Stimulated activated CD8-positive, alpha-beta memory T cell treated with anti-CD3 and anti-CD28 coated beads, Interleukin-7, amount 100 ng/mL, for 48 hours (primary cell): ENCODE measurements at regions not wholly inside any gene's neighbourhood (a gene's known extent, or its start where the extent isn't known, plus 50 kb on each side); places are given as distances from the start of the nearest gene placed in this dataset.
A peak's percentile ranks its signal among the peaks of the same experiment; 100 is the strongest.
"Not testable (repeated sequence)": the region's sequence is repeated elsewhere in the genome, so short reads cannot be mapped to it uniquely, and the experiment has no call there.

Experiments used
- DNase-seq, 2 donors: peaks; one replicate each; pipeline ENCODE4 v3.0.0-alpha.2; 2020; ENCODE audit warnings: low read depth in 1 of 2; ENCODE audit errors: extremely low read depth in 1 of 2

GRCh38 chr15:31178705-31179104 lies 77.2 kb upstream of the TRPM1 start:
- DNase-seq: no peak

GRCh38 chr15:31179693-31180092 lies 78.2 kb upstream of the TRPM1 start:
- DNase-seq: no peak

- DNase-seq: no peak
Measured at GRCh38 chr15:31193291-31193690, 91.8 kb upstream of the TRPM1 start.

- no peak for DNase-seq
Measured at GRCh38 chr15:31195871-31196270, 94.3 kb upstream of the TRPM1 start.

GRCh38 chr15:31197497-31198414 lies 96.2 kb upstream of the TRPM1 start:
- peak in 1 of 2 donors; percentile 25 for DNase-seq

GRCh38 chr15:31200735-31201151 lies 99.2 kb upstream of the TRPM1 start:
- DNase-seq: peak in 1 of 2 donors; percentile 32

GRCh38 chr15:31202953-31203352 lies 101.4 kb upstream of the TRPM1 start:
- no peak for DNase-seq

GRCh38 chr15:31203999-31204398 lies 102.5 kb upstream of the TRPM1 start:
- no peak for DNase-seq

- DNase-seq: no peak
Measured at GRCh38 chr15:31206386-31207181, 105.1 kb upstream of the TRPM1 start.

- DNase-seq: no peak
Measured at GRCh38 chr15:31207246-31207645, 105.7 kb upstream of the TRPM1 start.

GRCh38 chr15:31207861-31208260 lies 106.3 kb upstream of the TRPM1 start:
- not testable (repeated sequence) for DNase-seq

GRCh38 chr15:31208817-31209216 lies 107.3 kb upstream of the TRPM1 start:
- DNase-seq: no peak

- no peak for DNase-seq
Measured at GRCh38 chr15:31211353-31211752, 109.8 kb upstream of the TRPM1 start.

- DNase-seq: no peak
Measured at GRCh38 chr15:31212326-31213080, 111.0 kb upstream of the TRPM1 start.

GRCh38 chr15:31214158-31214863 lies 112.3 kb upstream of the KLF13 start:
- DNase-seq: no peak

- DNase-seq: no peak
Measured at GRCh38 chr15:31214864-31215489, 111.7 kb upstream of the KLF13 start.

GRCh38 chr15:31215490-31216214 lies 111.0 kb upstream of the KLF13 start:
- peak; percentile 68 to 76 for DNase-seq

- peak; percentile 17 to 25 for DNase-seq
Measured at GRCh38 chr15:31216215-31216911, 110.3 kb upstream of the KLF13 start.

- no peak for DNase-seq
Measured at GRCh38 chr15:31217067-31217466, 109.6 kb upstream of the KLF13 start.
